K562 (cell line): ENCODE measurements at regions not wholly inside any gene's neighbourhood (a gene's known extent, or its start where the extent isn't known, plus 50 kb on each side); places are given as distances from the start of the nearest gene placed in this dataset.

Source experiments
- ATF6 ChIP-seq: sonication (generic); formaldehyde crosslinking; IDR thresholded peaks from 2 replicates; pipeline ENCODE4 v1.4.0; 2020; ENCODE audit warnings: mild to moderate bottlenecking, missing genetic modification reagents
- MGA ChIP-seq: fragments of 450-650 bp; IDR thresholded peaks from 2 replicates; pipeline ENCODE4 v1.6.1; 2016; ENCODE audit warnings: mild to moderate bottlenecking, moderate library complexity
- MLLT1 ChIP-seq, 2 experiments: fragments of 450-650 bp; IDR thresholded peaks; 2 replicates each; pipeline ENCODE4 v1.6.1; 2016
- PHF21A ChIP-seq: fragments of 450-650 bp; IDR thresholded peaks from 2 replicates; pipeline ENCODE4 v1.6.1; 2017; ENCODE audit warnings: low read depth, borderline replicate concordance
- POLR2H ChIP-seq: IDR thresholded peaks from 2 replicates; pipeline ENCODE4 v1.6.1; 2016; ENCODE audit warnings: missing genetic modification characterization, low read depth, mild to moderate bottlenecking, control low read depth, missing compliant biosample characterization, moderate library complexity
- UBTF ChIP-seq, 2 experiments: IDR thresholded peaks; 2 replicates each; pipeline ENCODE4 v1.6.1; 2012; ENCODE audit warnings: improper control_type of control experiment in 2 of 2, low read depth in 2 of 2, low read length in 2 of 2, borderline replicate concordance in 1 of 2
- ZKSCAN8 ChIP-seq: fragments of 200-800 bp; sonication (Bioruptor generic); IDR thresholded peaks from 2 replicates; pipeline ENCODE4 v1.6.1; 2016; ENCODE audit warnings: missing genetic modification characterization, missing compliant biosample characterization
- TF ChIP-seq, protein P1 (sequence below): fragments of 200-800 bp; sonication (Bioruptor generic); IDR thresholded peaks from 2 replicates; pipeline ENCODE4 v1.6.1; 2017; ENCODE audit warnings: missing genetic modification characterization, missing compliant biosample characterization

DNA sequence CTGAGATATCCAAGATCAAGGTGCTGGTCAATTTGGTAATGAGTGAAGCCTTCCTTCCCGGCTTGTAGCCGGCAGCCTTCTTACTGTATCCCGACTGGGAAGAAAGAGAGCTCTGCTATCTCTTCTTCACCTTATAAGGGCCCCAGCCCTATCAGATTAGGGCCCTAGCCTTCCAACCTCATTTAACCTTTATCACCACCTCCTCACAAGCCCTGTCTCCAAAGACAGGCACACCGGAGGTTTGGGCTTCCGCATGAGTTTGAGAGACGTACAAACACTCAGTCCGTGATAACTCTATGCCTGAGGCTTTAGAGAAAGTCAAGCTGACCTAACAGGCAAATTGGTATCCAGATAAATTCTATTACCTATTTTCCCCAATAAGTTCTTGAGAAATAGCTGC is 243.9 kb downstream of the OPA1 start (continued):
- TF ChIP-seq UBTF (IDR thresholded peaks at IDR 0.05; ENCODE audit: borderline replicate concordance in 1 of 2, low read depth in 2 of 2, low read length in 2 of 2) (peak in 1 of 2 experiments; percentile 55; a peak in 1 of 4 replicates), POLR2H (tag) (peak; percentile 97), PHF21A (no peak), ATF6 (no peak), MGA (peak; percentile 45; the same call in 1 of the 2 replicates), ZKSCAN8 (CRISPR knock-in tag) (peak; percentile 26; the same call in 1 of the 2 replicates), MLLT1 (IDR thresholded peaks at IDR 0.05) (no peak)
- TF ChIP-seq, protein P1, sequence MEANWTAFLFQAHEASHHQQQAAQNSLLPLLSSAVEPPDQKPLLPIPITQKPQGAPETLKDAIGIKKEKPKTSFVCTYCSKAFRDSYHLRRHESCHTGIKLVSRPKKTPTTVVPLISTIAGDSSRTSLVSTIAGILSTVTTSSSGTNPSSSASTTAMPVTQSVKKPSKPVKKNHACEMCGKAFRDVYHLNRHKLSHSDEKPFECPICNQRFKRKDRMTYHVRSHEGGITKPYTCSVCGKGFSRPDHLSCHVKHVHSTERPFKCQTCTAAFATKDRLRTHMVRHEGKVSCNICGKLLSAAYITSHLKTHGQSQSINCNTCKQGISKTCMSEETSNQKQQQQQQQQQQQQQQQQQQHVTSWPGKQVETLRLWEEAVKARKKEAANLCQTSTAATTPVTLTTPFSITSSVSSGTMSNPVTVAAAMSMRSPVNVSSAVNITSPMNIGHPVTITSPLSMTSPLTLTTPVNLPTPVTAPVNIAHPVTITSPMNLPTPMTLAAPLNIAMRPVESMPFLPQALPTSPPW: peak; percentile 51
